B cell (primary cell): ENCODE measurements at regions not wholly inside any gene's neighbourhood (a gene's known extent, or its start where the extent isn't known, plus 50 kb on each side); places are given as distances from the start of the nearest gene placed in this dataset.
A peak's percentile ranks its signal among the peaks of the same experiment; 100 is the strongest.

Experiments
- ATAC-seq: fragments of 200-7000 bp; cut with Tn5 transposase; one replicate; pipeline ENCODE4 v1.10.0; 2021; ENCODE audit warnings: low read depth, mild to moderate bottlenecking, moderate number of reproducible peaks, moderate library complexity
- CTCF ChIA-PET: fragments of 350-600 bp; sonication (Branson Sonifier 250); formaldehyde crosslinking; loops from one replicate; lab custom pipeline; 2021; ENCODE audit warnings: antibody characterized with exemption, inconsistent platforms; lab: Charles Lee
- POLR2A ChIA-PET: fragments of 350-600 bp; sonication (Branson Sonifier 250); formaldehyde crosslinking; loops from one replicate; lab custom pipeline; 2021; ENCODE audit warnings: antibody characterized with exemption; lab: Charles Lee
- DNase-seq: peaks from one replicate; pipeline ENCODE4 v3.0.0; 2013
- H2AFZ ChIP-seq: 2 replicates; pipeline ENCODE4 v1.6.1; 2012; ENCODE audit warnings: mild to moderate bottlenecking, low read depth, low read length; ENCODE audit not compliant: insufficient read depth, poor library complexity, severe bottlenecking
- H3K27ac ChIP-seq, 2 donors: 1 replicate in 1 of 2; 2 replicates in 1 of 2; pipeline ENCODE4 v1.5.1; 2012 to 2013; ENCODE audit warnings: low read length in 2 of 2, mild to moderate bottlenecking in 2 of 2, moderate library complexity in 1 of 2
- H3K27me3 ChIP-seq, 4 experiments: fragments of 200-600 bp in 1 of 4; sonication (generic) in 1 of 4; replicated peaks in 1 of 4; 1 replicate in 2 of 4; 2 replicates in 2 of 4; pipeline versions ENCODE4 v1.6.1 to v1.7.0; 2013 to 2016; ENCODE audit warnings: low read length in 3 of 4, mild to moderate bottlenecking in 2 of 4, mixed read lengths in 1 of 4, moderate library complexity in 1 of 4; ENCODE audit not compliant: insufficient read depth in 4 of 4, control insufficient read depth in 3 of 4; ENCODE audit errors: control extremely low read depth in 1 of 4
- H3K36me3 ChIP-seq, 2 experiments: replicated peaks in 1 of 2; 1 replicate in 1 of 2; 2 replicates in 1 of 2; pipeline versions ENCODE4 v1.6.1 to v1.7.1; 2013; ENCODE audit warnings: low read length in 1 of 2; ENCODE audit not compliant: insufficient read depth in 2 of 2, control insufficient read depth in 1 of 2; ENCODE audit errors: control extremely low read depth in 1 of 2, extremely low read depth in 1 of 2
- H3K4me1 ChIP-seq, 2 donors: fragments of 200-600 bp in 1 of 2; sonication (generic) in 1 of 2; 1 replicate in 1 of 2; 2 replicates in 1 of 2; pipeline versions ENCODE4 v1.5.1 to v1.6.1; 2013 to 2017; ENCODE audit warnings: low read length in 2 of 2; ENCODE audit not compliant: control insufficient read depth in 2 of 2, insufficient read depth in 2 of 2
- H3K4me2 ChIP-seq: replicated peaks from 2 replicates; pipeline ENCODE3; 2012; ENCODE audit warnings: mild to moderate bottlenecking, low read depth, low read length; ENCODE audit not compliant: poor library complexity, severe bottlenecking
- H3K4me3 ChIP-seq, 5 experiments: fragments of 200-600 bp in 1 of 5; sonication (generic) in 1 of 5; 1 replicate in 3 of 5; 2 replicates in 2 of 5; pipeline versions ENCODE4 v1.5.1 to v1.7.0; 2011 to 2016; ENCODE audit warnings: low read length in 4 of 5, mild to moderate bottlenecking in 4 of 5, low read depth in 2 of 5, control low read depth in 1 of 5, moderate library complexity in 1 of 5; ENCODE audit not compliant: insufficient read depth in 1 of 5; ENCODE audit errors: control extremely low read depth in 1 of 5, extremely low read depth in 1 of 5
- H3K79me2 ChIP-seq: fragments of 200-600 bp; sonication (generic); one replicate; pipeline ENCODE4 v1.6.0; 2016; ENCODE audit warnings: low read length; ENCODE audit not compliant: control insufficient read depth, insufficient read depth
- H3K9ac ChIP-seq: fragments of 200-600 bp; sonication (generic); 2 replicates; pipeline ENCODE4 v1.6.1; 2017; ENCODE audit warnings: mild to moderate bottlenecking, low read length, moderate library complexity
- H3K9me3 ChIP-seq, 3 donors: one replicate each; pipeline versions ENCODE4 v1.6.1 to v1.7.1; 2013; ENCODE audit warnings: low read length in 2 of 3; ENCODE audit not compliant: control insufficient read depth in 2 of 3, insufficient read depth in 1 of 3; ENCODE audit errors: control extremely low read depth in 1 of 3
- H4K20me1 ChIP-seq: 2 replicates; pipeline ENCODE4 v1.6.0; 2012; ENCODE audit warnings: mild to moderate bottlenecking, low read length; ENCODE audit not compliant: insufficient read depth, control insufficient read depth, poor library complexity, severe bottlenecking
- H3K27ac Mint-ChIP-seq: one replicate; pipeline ENCODE4 v1.8.0; 2021; ENCODE audit warnings: mixed read lengths
- H3K27me3 Mint-ChIP-seq: one replicate; pipeline ENCODE4 v1.8.0; 2021; ENCODE audit warnings: mixed read lengths
- H3K4me1 Mint-ChIP-seq: one replicate; pipeline ENCODE4 v1.8.0; 2021; ENCODE audit warnings: mixed read lengths
- H3K4me3 Mint-ChIP-seq: one replicate; pipeline ENCODE4 v1.8.0; 2021; ENCODE audit warnings: mixed read lengths
- H3K9me3 Mint-ChIP-seq: one replicate; pipeline ENCODE4 v1.8.0; 2022; ENCODE audit warnings: mixed read lengths; ENCODE audit not compliant: insufficient read depth
- CTCF ChIP-seq: fragments of 200-600 bp; IDR thresholded peaks from one replicate; pipeline ENCODE4 v1.8.0; 2022; ENCODE audit warnings: antibody characterized with exemption, mild to moderate bottlenecking
- EZH2 ChIP-seq: IDR thresholded peaks from 2 replicates; pipeline ENCODE4 v1.6.1; 2012; ENCODE audit warnings: borderline replicate concordance, low read depth, mild to moderate bottlenecking, moderate library complexity, low read length; ENCODE audit not compliant: insufficient read depth, poor library complexity, severe bottlenecking
- WGBS: methylation state at CpG from one replicate; pipeline ENCODE4 v1.1.5; 2013; ENCODE audit warnings: missing lambda C conversion rate; ENCODE audit not compliant: insufficient coverage; 5-methylcytosine and 5-hydroxymethylcytosine counted together
- intact Hi-C: fragments of 100-400 bp; cut with micrococcal nuclease; formaldehyde crosslinking; loops from one replicate; pipeline ENCODE4 v1.10.0; 2022

- intact Hi-C loops, result loop anchor here (5.0 kb wide), 1 partner anchor 36 kb away; no protein-coding TSS in a partner anchor
- no peak overlapping the region for H3K4me3 ChIP-seq
- DNase-seq, result peak; percentile 33
- ChIA-PET CTCF (interaction anchor here (1.0 kb wide), 1 partner anchor 8 kb away, joined by 3 read pairs; no protein-coding TSS in a partner anchor), POLR2A (no interaction called here)
- peak; percentile 29 for ATAC-seq
- H3K27me3 Mint-ChIP-seq, result peaks cover 12% of the 10 kb centered on the region
- peaks cover 49 to 60% of the 10 kb centered on the region in 2 donors for H3K4me1 ChIP-seq
- H4K20me1 ChIP-seq, result no peaks in the 10 kb centered on the region
- no peaks in the 10 kb centered on the region for H3K36me3 ChIP-seq
- no peak overlapping the region for H3K9ac ChIP-seq
- 65% methylated on average over 4 of the region's 9 CpGs for WGBS
- H3K27ac Mint-ChIP-seq, result no peak overlapping the region
- no peaks in the 10 kb centered on the region for H3K9me3 Mint-ChIP-seq
- peaks cover 0 to 8% (median 0%) of the 10 kb centered on the region in 3 donors for H3K9me3 ChIP-seq
- H3K27ac ChIP-seq, result no peak overlapping the region
- H3K4me1 Mint-ChIP-seq, result peaks cover 59% of the 10 kb centered on the region
- no peak for TF ChIP-seq CTCF
- no peak for TF ChIP-seq EZH2
- no peaks in the 10 kb centered on the region for H3K79me2 ChIP-seq
- no peaks in the 10 kb centered on the region for H3K27me3 ChIP-seq
- peak overlapping the region; percentile 12 for H3K4me2 ChIP-seq
- no peak overlapping the region for H3K4me3 Mint-ChIP-seq
- H2AFZ ChIP-seq, result no peak overlapping the region
Observed at GRCh38 chr3:72137865-72138861, 353.2 kb upstream of the PROK2 start.

- POLR2A ChIA-PET, result no interaction called here
- H3K27ac Mint-ChIP-seq, result no peak overlapping the region
Observed at GRCh38 chr3:72135636-72136035, 350.7 kb upstream of the PROK2 start.

More at GRCh38 chr3:72135636-72136035, 350.7 kb upstream of the PROK2 start:
- peaks cover 32 to 40% of the 10 kb centered on the region in 2 donors for H3K4me1 ChIP-seq
- H3K27ac ChIP-seq, result no peak overlapping the region
- intact Hi-C loops, result loop anchor here (5.0 kb wide), 1 partner anchor 33 kb away; no protein-coding TSS in a partner anchor
- peaks cover 0 to 8% (median 2%) of the 10 kb centered on the region in 3 donors for H3K9me3 ChIP-seq
- Mint-ChIP-seq H3K27me3 (peaks cover 12% of the 10 kb centered on the region), H3K4me1 (peaks cover 40% of the 10 kb centered on the region), H3K9me3 (no peaks in the 10 kb centered on the region), H3K4me3 (no peak overlapping the region)
- no peak overlapping the region for H2AFZ ChIP-seq
- ATAC-seq, result no peak
- no peaks in the 10 kb centered on the region for H3K36me3 ChIP-seq
- 84% methylated on average over 5 of the region's 5 CpGs for WGBS
- no peaks in the 10 kb centered on the region for H3K79me2 ChIP-seq
- no peak overlapping the region for H3K9ac ChIP-seq
- CTCF ChIA-PET, result interaction anchor here (1.0 kb wide), 1 partner anchor 41 kb away, joined by 3 read pairs; no protein-coding TSS in a partner anchor
- H3K4me3 ChIP-seq, result no peak overlapping the region
- no peak for TF ChIP-seq EZH2
- no peak for TF ChIP-seq CTCF
- DNase-seq, result no peak
- no peaks in the 10 kb centered on the region for H4K20me1 ChIP-seq
- peak overlapping the region; percentile 33 for H3K4me2 ChIP-seq
- no peaks in the 10 kb centered on the region for H3K27me3 ChIP-seq
